RWPE2 (cell line): ENCODE measurements at regions not wholly inside any gene's neighbourhood (a gene's known extent, or its start where the extent isn't known, plus 50 kb on each side); places are given as distances from the start of the nearest gene placed in this dataset.

ENCODE experiments used
- ATAC-seq: fragments of 200-7000 bp; cut with Tn5 transposase; 3 replicates; pipeline ENCODE4 v1.9.1; 2021; ENCODE audit warnings: low read depth
- DNase-seq: peaks from one replicate; pipeline ENCODE4 v3.0.0-alpha.2; 2020; ENCODE audit warnings: low spot score
- H3K27ac ChIP-seq: fragments of 450-650 bp; 2 replicates; pipeline ENCODE4 v1.5.1; 2017; ENCODE audit warnings: mild to moderate bottlenecking; ENCODE audit not compliant: poor library complexity, severe bottlenecking
- H3K27me3 ChIP-seq: fragments of 250-450 bp; sonication (Bioruptor Pico); 2 replicates; pipeline ENCODE4 v1.5.1; 2021; ENCODE audit warnings: mild to moderate bottlenecking, moderate library complexity; ENCODE audit not compliant: insufficient read depth, poor library complexity, severe bottlenecking
- H3K36me3 ChIP-seq: fragments of 250-450 bp; sonication (Bioruptor Pico); 2 replicates; pipeline ENCODE4 v1.5.1; 2020; ENCODE audit warnings: low read depth, mild to moderate bottlenecking, moderate library complexity
- H3K4me1 ChIP-seq: fragments of 250-450 bp; sonication (Bioruptor Pico); 2 replicates; pipeline ENCODE4 v1.5.1; 2021; ENCODE audit warnings: mild to moderate bottlenecking, moderate library complexity; ENCODE audit not compliant: insufficient read depth, poor library complexity, severe bottlenecking
- H3K4me3 ChIP-seq: fragments of 250-450 bp; sonication (Bioruptor Pico); 2 replicates; pipeline ENCODE4 v1.5.1; 2021; ENCODE audit warnings: mild to moderate bottlenecking, moderate library complexity; ENCODE audit not compliant: severe bottlenecking
- H3K9me3 ChIP-seq: fragments of 250-450 bp; sonication (Bioruptor Pico); 2 replicates; pipeline ENCODE4 v1.5.1; 2021; ENCODE audit warnings: mild to moderate bottlenecking, moderate library complexity; ENCODE audit not compliant: severe bottlenecking
- CTCF ChIP-seq: fragments of 450-650 bp; IDR thresholded peaks from one replicate; pipeline ENCODE4 v1.5.1; 2017; ENCODE audit warnings: mild to moderate bottlenecking, moderate library complexity; ENCODE audit not compliant: poor library complexity, severe bottlenecking

- no peak for ATAC-seq
Measured at GRCh38 chr16:87169509-87169995, 147.6 kb downstream of the C16orf95 start.

GRCh38 chr16:87170310-87170709, 146.9 kb downstream of the C16orf95 start:
- Histone ChIP-seq H3K27ac (no peak overlapping the region), H3K4me3 (no peak overlapping the region), H3K36me3 (no peaks in the 10 kb centered on the region), H3K4me1 (peaks cover 1% of the 10 kb centered on the region), H3K27me3 (no peaks in the 10 kb centered on the region), H3K9me3 (no peaks in the 10 kb centered on the region)
- TF ChIP-seq CTCF, result no peak
- ATAC-seq (no peak), DNase-seq (no peak)

More at GRCh38 chr16:87169509-87169995, 147.6 kb downstream of the C16orf95 start:
- no peak for DNase-seq
- H3K27ac ChIP-seq, result no peak overlapping the region
- no peak overlapping the region for H3K4me3 ChIP-seq
- no peak for TF ChIP-seq CTCF
- H3K9me3 ChIP-seq, result no peaks in the 10 kb centered on the region
- H3K4me1 ChIP-seq, result peaks cover 2% of the 10 kb centered on the region
- H3K27me3 ChIP-seq, result no peaks in the 10 kb centered on the region
- H3K36me3 ChIP-seq, result no peaks in the 10 kb centered on the region

- no peaks in the 10 kb centered on the region for H3K9me3 ChIP-seq
Measured at GRCh38 chr16:87171723-87172122, 145.5 kb downstream of the C16orf95 start.

GRCh38 chr16:87172632-87173031, 144.6 kb downstream of the C16orf95 start:
- no peak for TF ChIP-seq CTCF
- Histone ChIP-seq H3K9me3 (no peaks in the 10 kb centered on the region), H3K4me1 (no peaks in the 10 kb centered on the region), H3K36me3 (no peaks in the 10 kb centered on the region), H3K27ac (no peak overlapping the region), H3K4me3 (no peak overlapping the region), H3K27me3 (no peaks in the 10 kb centered on the region)
- DNase-seq, result no peak
- ATAC-seq, result no peak

More at GRCh38 chr16:87171723-87172122, 145.5 kb downstream of the C16orf95 start:
- DNase-seq (no peak), ATAC-seq (no peak)
- H3K27me3 ChIP-seq, result no peaks in the 10 kb centered on the region
- no peaks in the 10 kb centered on the region for H3K36me3 ChIP-seq
- TF ChIP-seq CTCF, result no peak
- no peak overlapping the region for H3K27ac ChIP-seq
- H3K4me3 ChIP-seq, result no peak overlapping the region
- no peaks in the 10 kb centered on the region for H3K4me1 ChIP-seq

- DNase-seq (no peak), ATAC-seq (no peak)
- Histone ChIP-seq H3K27ac (no peak overlapping the region), H3K36me3 (no peaks in the 10 kb centered on the region), H3K27me3 (no peaks in the 10 kb centered on the region), H3K9me3 (no peaks in the 10 kb centered on the region), H3K4me3 (no peak overlapping the region), H3K4me1 (no peaks in the 10 kb centered on the region)
- no peak for TF ChIP-seq CTCF
Measured at GRCh38 chr16:87173294-87173893, 143.8 kb downstream of the C16orf95 start.
